Stimulated activated CD8-positive, alpha-beta memory T cell treated with anti-CD3 and anti-CD28 coated beads, Interleukin-7, amount 100 ng/mL, for 4 hours (primary cell): ENCODE measurements at regions not wholly inside any gene's neighbourhood (a gene's known extent, or its start where the extent isn't known, plus 50 kb on each side); places are given as distances from the start of the nearest gene placed in this dataset.

Experiments used
- DNase-seq, 2 donors: peaks; one replicate each; pipeline ENCODE4 v3.0.0-alpha.2; 2020; ENCODE audit warnings: low read depth in 2 of 2

GRCh38 chr22:48799227-48799970 lies 1028.3 kb downstream of the BRD1 start:
- DNase-seq, result no peak

GRCh38 chr22:48798281-48799226 lies 1029.1 kb downstream of the BRD1 start:
- DNase-seq, result no peak

- DNase-seq, result no peak
These were observed 1029.9 kb downstream of the BRD1 start for GRCh38 chr22:48797731-48798130.

GRCh38 chr22:48796310-48797015 lies 1031.2 kb downstream of the BRD1 start:
- no peak for DNase-seq

GRCh38 chr22:48795664-48796063 lies 1032.0 kb downstream of the BRD1 start:
- DNase-seq, result no peak

GRCh38 chr22:48794906-48795305 lies 1032.8 kb downstream of the BRD1 start:
- no peak for DNase-seq

- no peak for DNase-seq
These were observed 1033.7 kb downstream of the BRD1 start for GRCh38 chr22:48793949-48794348.

- DNase-seq, result no peak
These were observed 1041.0 kb downstream of the BRD1 start for GRCh38 chr22:48786679-48786996.

GRCh38 chr22:48785792-48786678 lies 1041.6 kb downstream of the BRD1 start:
- no peak for DNase-seq

GRCh38 chr22:48784701-48785503 lies 1042.8 kb downstream of the BRD1 start:
- no peak for DNase-seq

- no peak for DNase-seq
These were observed 1043.8 kb downstream of the BRD1 start for GRCh38 chr22:48783821-48784266.

GRCh38 chr22:48782811-48783511 lies 1044.7 kb downstream of the BRD1 start:
- DNase-seq, result no peak

GRCh38 chr22:48782326-48782725 lies 1045.3 kb downstream of the BRD1 start:
- DNase-seq, result no peak

- DNase-seq, result no peak
These were observed 1045.8 kb downstream of the BRD1 start for GRCh38 chr22:48781868-48782267.

GRCh38 chr22:48781391-48781790 lies 1046.3 kb downstream of the BRD1 start:
- DNase-seq, result no peak

GRCh38 chr22:48780597-48781277 lies 1046.9 kb downstream of the BRD1 start:
- DNase-seq, result no peak

- no peak for DNase-seq
These were observed 1047.7 kb downstream of the BRD1 start for GRCh38 chr22:48779661-48780596.

- DNase-seq, result no peak
These were observed 1048.4 kb downstream of the BRD1 start for GRCh38 chr22:48779211-48779643.
